Calu3 (cell line): ENCODE measurements at regions not wholly inside any gene's neighbourhood (a gene's known extent, or its start where the extent isn't known, plus 50 kb on each side); places are given as distances from the start of the nearest gene placed in this dataset.

Experiments used
- BruUV-seq: library from RNA; stranded (reverse); fragments of 400-500 nt; replicated peaks from 2 replicates; lab custom pipeline; 2021; lab: Mats Ljungman, UMichigan
- CTCF ChIA-PET: fragments of 300-600 bp; sonication (Branson Sonifier 250); formaldehyde crosslinking; loops from one replicate; lab custom pipeline; 2022; ENCODE audit warnings: antibody characterized with exemption; lab: Charles Lee
- DNase-seq: peaks from one replicate; pipeline ENCODE4 v3.0.0; 2022
- H3K27ac Mint-ChIP-seq: one replicate; pipeline ENCODE4 v1.8.0; 2022; ENCODE audit warnings: mixed read lengths; ENCODE audit not compliant: unreplicated experiment
- H3K27me3 Mint-ChIP-seq: one replicate; pipeline ENCODE4 v1.8.0; 2022; ENCODE audit warnings: mixed read lengths; ENCODE audit not compliant: unreplicated experiment
- H3K36me3 Mint-ChIP-seq: one replicate; pipeline ENCODE4 v1.8.0; 2022; ENCODE audit warnings: mild to moderate bottlenecking, moderate library complexity, mixed read lengths; ENCODE audit not compliant: insufficient read depth, unreplicated experiment
- H3K4me1 Mint-ChIP-seq: one replicate; pipeline ENCODE4 v1.8.0; 2022; ENCODE audit warnings: mild to moderate bottlenecking, low read depth, mixed read lengths; ENCODE audit not compliant: unreplicated experiment
- H3K4me3 Mint-ChIP-seq: one replicate; pipeline ENCODE4 v1.8.0; 2022; ENCODE audit warnings: mild to moderate bottlenecking, low read depth, moderate library complexity, mixed read lengths; ENCODE audit not compliant: unreplicated experiment
- H3K9me3 Mint-ChIP-seq: one replicate; pipeline ENCODE4 v1.8.0; 2022; ENCODE audit warnings: low read depth, mixed read lengths; ENCODE audit not compliant: unreplicated experiment
- intact Hi-C: fragments of 100-400 bp; cut with micrococcal nuclease; formaldehyde crosslinking; loops from one replicate; pipeline ENCODE4 v1.10.0; 2022; ENCODE audit not compliant: unreplicated experiment
- TF ChIP-seq, protein P1 (sequence below): fragments of 200-600 bp; IDR thresholded peaks from one replicate; pipeline ENCODE4 v1.8.0; 2022; ENCODE audit warnings: antibody characterized with exemption; ENCODE audit not compliant: unreplicated experiment

DNA sequence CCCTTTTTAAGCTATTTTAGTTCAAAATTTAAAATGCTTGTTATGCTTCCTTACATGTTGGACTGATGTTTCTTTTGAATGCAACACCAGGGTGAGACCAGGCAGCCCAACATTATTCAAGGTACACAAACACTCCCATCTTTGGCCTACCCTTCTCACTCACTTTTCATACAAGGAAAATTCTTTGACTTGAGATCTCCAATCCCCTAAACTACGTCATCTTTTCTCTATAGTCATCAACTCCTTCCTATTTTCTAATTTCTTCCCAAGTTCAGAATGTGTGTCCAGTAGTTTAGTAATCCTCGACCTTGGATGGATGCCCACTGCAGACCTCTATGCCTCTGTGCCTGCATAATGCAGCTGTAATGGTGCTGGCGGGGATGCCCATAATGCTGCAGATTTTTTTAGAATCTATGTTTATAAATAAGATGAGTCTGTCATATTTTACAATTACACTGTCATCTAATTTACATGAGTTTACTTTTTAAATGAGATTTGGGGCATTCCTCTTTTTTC is 108.7 kb downstream of the ID4 start:
- no peak overlapping the region for H3K27ac Mint-ChIP-seq
- H3K4me1 Mint-ChIP-seq: no peaks in the 10 kb centered on the region
- H3K27me3 Mint-ChIP-seq: peaks cover 18% of the 10 kb centered on the region
- no peaks in the 10 kb centered on the region for H3K36me3 Mint-ChIP-seq
- H3K4me3 Mint-ChIP-seq: no peak overlapping the region
- intact Hi-C loops: no loop called here
- H3K9me3 Mint-ChIP-seq: peaks cover 5% of the 10 kb centered on the region
- TF ChIP-seq, protein P1, sequence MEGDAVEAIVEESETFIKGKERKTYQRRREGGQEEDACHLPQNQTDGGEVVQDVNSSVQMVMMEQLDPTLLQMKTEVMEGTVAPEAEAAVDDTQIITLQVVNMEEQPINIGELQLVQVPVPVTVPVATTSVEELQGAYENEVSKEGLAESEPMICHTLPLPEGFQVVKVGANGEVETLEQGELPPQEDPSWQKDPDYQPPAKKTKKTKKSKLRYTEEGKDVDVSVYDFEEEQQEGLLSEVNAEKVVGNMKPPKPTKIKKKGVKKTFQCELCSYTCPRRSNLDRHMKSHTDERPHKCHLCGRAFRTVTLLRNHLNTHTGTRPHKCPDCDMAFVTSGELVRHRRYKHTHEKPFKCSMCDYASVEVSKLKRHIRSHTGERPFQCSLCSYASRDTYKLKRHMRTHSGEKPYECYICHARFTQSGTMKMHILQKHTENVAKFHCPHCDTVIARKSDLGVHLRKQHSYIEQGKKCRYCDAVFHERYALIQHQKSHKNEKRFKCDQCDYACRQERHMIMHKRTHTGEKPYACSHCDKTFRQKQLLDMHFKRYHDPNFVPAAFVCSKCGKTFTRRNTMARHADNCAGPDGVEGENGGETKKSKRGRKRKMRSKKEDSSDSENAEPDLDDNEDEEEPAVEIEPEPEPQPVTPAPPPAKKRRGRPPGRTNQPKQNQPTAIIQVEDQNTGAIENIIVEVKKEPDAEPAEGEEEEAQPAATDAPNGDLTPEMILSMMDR: no peak
- no TSS peak for BruUV-seq
- CTCF ChIA-PET: no interaction called here
- no peak for DNase-seq

DNA sequence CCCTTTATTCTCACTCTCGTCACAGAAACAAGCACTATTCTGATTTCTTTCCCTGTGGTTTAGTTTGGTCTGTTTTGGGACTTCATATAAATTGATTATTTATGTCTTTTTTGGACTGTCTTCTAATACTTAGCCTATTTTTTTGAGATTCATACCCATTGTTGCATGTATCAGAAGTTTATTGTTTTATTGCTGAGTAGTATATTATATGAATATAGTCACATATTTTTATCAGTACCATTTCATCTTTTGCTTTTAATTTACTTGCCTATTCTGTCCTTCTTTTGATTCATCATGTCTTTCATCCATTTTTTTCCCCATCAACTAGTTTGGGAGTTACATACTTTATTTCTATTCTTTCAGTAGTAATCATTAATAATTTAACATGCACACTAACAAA is 112.0 kb downstream of the ID4 start:
- CTCF ChIA-PET: no interaction called here
- no peak for DNase-seq
- Mint-ChIP-seq H3K4me3 (no peak overlapping the region), H3K4me1 (no peaks in the 10 kb centered on the region), H3K27me3 (peaks cover 16% of the 10 kb centered on the region), H3K27ac (no peak overlapping the region), H3K9me3 (peaks cover 7% of the 10 kb centered on the region), H3K36me3 (no peaks in the 10 kb centered on the region)
- TF ChIP-seq, protein P1: no peak
- no TSS peak for BruUV-seq
- intact Hi-C loops: no loop called here

DNA sequence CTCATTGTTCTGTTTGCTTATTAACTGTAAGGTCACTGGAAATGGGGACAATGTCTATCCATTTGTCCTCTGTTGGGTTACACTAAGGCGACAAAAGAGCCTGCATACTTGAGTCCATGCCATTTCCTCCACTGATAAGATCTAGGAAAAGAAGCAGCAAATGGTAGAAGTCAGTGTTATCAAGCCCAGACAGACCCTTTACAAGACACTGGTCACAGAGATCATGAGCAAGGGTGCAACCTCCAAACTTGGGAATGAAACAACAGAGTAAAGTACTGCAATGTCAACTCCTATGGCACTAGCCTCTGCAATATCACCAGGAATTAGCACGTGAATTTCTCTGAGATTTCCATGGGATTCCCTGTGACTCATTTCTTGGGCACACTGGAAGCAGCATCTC is 126.9 kb downstream of the ID4 start:
- Mint-ChIP-seq H3K36me3 (no peaks in the 10 kb centered on the region), H3K4me1 (no peaks in the 10 kb centered on the region), H3K27ac (no peak overlapping the region), H3K9me3 (peaks cover 2% of the 10 kb centered on the region), H3K27me3 (peaks cover 65% of the 10 kb centered on the region), H3K4me3 (no peak overlapping the region)
- intact Hi-C loops: no loop called here
- TF ChIP-seq, protein P1: no peak
- no TSS peak for BruUV-seq
- CTCF ChIA-PET: no interaction called here
- DNase-seq: no peak

- intact Hi-C loops: no loop called here
- peaks cover 2% of the 10 kb centered on the region for H3K9me3 Mint-ChIP-seq
- H3K27me3 Mint-ChIP-seq: peaks cover 25% of the 10 kb centered on the region
- H3K36me3 Mint-ChIP-seq: no peaks in the 10 kb centered on the region
- H3K4me1 Mint-ChIP-seq: no peaks in the 10 kb centered on the region
- DNase-seq: no peak
- no TSS peak for BruUV-seq
- H3K4me3 Mint-ChIP-seq: no peak overlapping the region
- no peak overlapping the region for H3K27ac Mint-ChIP-seq
- CTCF ChIA-PET: interaction anchor here (0.6 kb wide), 1 partner anchor 13 kb away, joined by 3 read pairs; no protein-coding TSS in a partner anchor
- TF ChIP-seq, protein P1: no peak
Measured at GRCh38 chr6:19968201-19968600, 131.0 kb downstream of the ID4 start.
